Parathyroid adenoma (tissue), 2 donors: ENCODE measurements at regions not wholly inside any gene's neighbourhood (a gene's known extent, or its start where the extent isn't known, plus 50 kb on each side); places are given as distances from the start of the nearest gene placed in this dataset.
"Not testable (repeated sequence)": the region's sequence is repeated elsewhere in the genome, so short reads cannot be mapped to it uniquely, and the experiment has no call there.

Source experiments
- H2AFZ ChIP-seq: fragments of 300-600 bp; sonication (generic); one replicate; pipeline ENCODE4 v1.7.0; 2017; ENCODE audit warnings: antibody characterized with exemption, mild to moderate bottlenecking
- H3K27ac ChIP-seq: fragments of 300-600 bp; sonication (generic); one replicate; pipeline ENCODE4 v1.7.0; 2017
- H3K27me3 ChIP-seq: fragments of 300-600 bp; sonication (generic); one replicate; pipeline ENCODE4 v1.7.0; 2017; ENCODE audit warnings: low read length; ENCODE audit not compliant: control insufficient read depth, insufficient read depth
- H3K36me3 ChIP-seq: fragments of 300-600 bp; sonication (generic); one replicate; pipeline ENCODE4 v1.7.0; 2017; ENCODE audit warnings: low read length; ENCODE audit not compliant: control insufficient read depth, insufficient read depth
- H3K4me1 ChIP-seq: fragments of 300-600 bp; sonication (generic); one replicate; pipeline ENCODE4 v1.7.0; 2017; ENCODE audit warnings: control low read depth
- H3K4me2 ChIP-seq: fragments of 300-600 bp; sonication (generic); one replicate; pipeline ENCODE4 v1.7.0; 2017; ENCODE audit warnings: low read length
- H3K4me3 ChIP-seq: fragments of 300-600 bp; sonication (generic); one replicate; pipeline ENCODE4 v1.7.0; 2017; ENCODE audit warnings: low read depth, low read length
- H3K79me2 ChIP-seq: fragments of 300-600 bp; sonication (generic); one replicate; pipeline ENCODE4 v1.7.0; 2017; ENCODE audit warnings: control low read depth
- H3K9ac ChIP-seq: fragments of 300-600 bp; sonication (generic); one replicate; pipeline ENCODE4 v1.7.0; 2017; ENCODE audit warnings: mild to moderate bottlenecking
- H3K9me3 ChIP-seq: fragments of 300-600 bp; sonication (generic); one replicate; pipeline ENCODE4 v1.7.0; 2017; ENCODE audit warnings: low read length; ENCODE audit not compliant: control insufficient read depth
- CTCF ChIP-seq: fragments of 300-600 bp; sonication (generic); IDR thresholded peaks from one replicate; pipeline ENCODE4 v1.7.0; 2017; ENCODE audit warnings: antibody characterized with exemption, mild to moderate bottlenecking
- donor health status: primary hyperparathyroidism.

DNA sequence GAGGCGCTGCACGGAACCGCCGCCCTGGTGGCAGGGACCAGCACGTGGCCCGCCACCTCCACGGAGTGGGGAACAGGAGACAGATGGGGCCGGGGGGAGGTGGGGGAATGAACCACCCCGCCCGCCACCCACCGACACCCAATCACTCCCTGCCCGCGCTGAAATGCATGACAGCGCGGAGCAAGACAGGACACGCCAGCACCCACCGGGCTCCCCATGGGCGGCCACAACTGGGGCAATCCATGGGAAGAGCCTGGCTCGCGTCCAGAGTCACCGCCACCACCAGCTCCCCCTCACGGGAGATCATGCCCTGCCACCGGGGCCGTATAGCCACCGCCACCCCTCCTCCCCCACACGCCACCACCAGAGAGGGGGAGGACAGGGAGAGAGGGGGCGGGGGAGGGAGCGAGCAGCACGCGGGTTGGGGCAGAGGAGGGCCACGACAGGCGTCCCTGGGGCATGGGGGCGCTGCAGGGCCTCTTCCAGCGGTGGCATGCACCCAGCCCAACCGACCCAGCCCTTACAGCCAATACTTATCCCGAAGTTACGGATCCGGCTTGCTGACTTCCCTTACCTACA is 744.3 kb upstream of the DEFB115 start:
- H3K27me3 ChIP-seq, result no peaks in the 10 kb centered on the region
- no peaks in the 10 kb centered on the region for H3K79me2 ChIP-seq
- TF ChIP-seq CTCF, result no peak
- no peak overlapping the region for H2AFZ ChIP-seq
- H3K36me3 ChIP-seq, result no peaks in the 10 kb centered on the region
- H3K4me2 ChIP-seq, result no peak overlapping the region
- no peak overlapping the region for H3K27ac ChIP-seq
- no peaks in the 10 kb centered on the region for H3K4me1 ChIP-seq
- no peak overlapping the region for H3K4me3 ChIP-seq
- no peak overlapping the region for H3K9ac ChIP-seq
- no peaks in the 10 kb centered on the region for H3K9me3 ChIP-seq

GRCh38 chr20:30515915-30516314 is 741.5 kb upstream of the DEFB115 start:
- H3K9me3 ChIP-seq, result not testable (repeated sequence)

GRCh38 chr20:30518906-30519305 is 738.6 kb upstream of the DEFB115 start:
- not testable (repeated sequence) for H3K79me2 ChIP-seq, H3K9me3 ChIP-seq, H3K4me3 ChIP-seq, H3K36me3 ChIP-seq, H3K27ac ChIP-seq, H3K4me2 ChIP-seq, H3K4me1 ChIP-seq, H2AFZ ChIP-seq, H3K9ac ChIP-seq, H3K27me3 ChIP-seq

More at GRCh38 chr20:30515915-30516314, 741.5 kb upstream of the DEFB115 start:
- not testable (repeated sequence) for H3K9ac ChIP-seq, H3K36me3 ChIP-seq, H3K79me2 ChIP-seq, H3K4me2 ChIP-seq, H3K27me3 ChIP-seq, H3K4me3 ChIP-seq, H3K27ac ChIP-seq, H2AFZ ChIP-seq, H3K4me1 ChIP-seq

DNA sequence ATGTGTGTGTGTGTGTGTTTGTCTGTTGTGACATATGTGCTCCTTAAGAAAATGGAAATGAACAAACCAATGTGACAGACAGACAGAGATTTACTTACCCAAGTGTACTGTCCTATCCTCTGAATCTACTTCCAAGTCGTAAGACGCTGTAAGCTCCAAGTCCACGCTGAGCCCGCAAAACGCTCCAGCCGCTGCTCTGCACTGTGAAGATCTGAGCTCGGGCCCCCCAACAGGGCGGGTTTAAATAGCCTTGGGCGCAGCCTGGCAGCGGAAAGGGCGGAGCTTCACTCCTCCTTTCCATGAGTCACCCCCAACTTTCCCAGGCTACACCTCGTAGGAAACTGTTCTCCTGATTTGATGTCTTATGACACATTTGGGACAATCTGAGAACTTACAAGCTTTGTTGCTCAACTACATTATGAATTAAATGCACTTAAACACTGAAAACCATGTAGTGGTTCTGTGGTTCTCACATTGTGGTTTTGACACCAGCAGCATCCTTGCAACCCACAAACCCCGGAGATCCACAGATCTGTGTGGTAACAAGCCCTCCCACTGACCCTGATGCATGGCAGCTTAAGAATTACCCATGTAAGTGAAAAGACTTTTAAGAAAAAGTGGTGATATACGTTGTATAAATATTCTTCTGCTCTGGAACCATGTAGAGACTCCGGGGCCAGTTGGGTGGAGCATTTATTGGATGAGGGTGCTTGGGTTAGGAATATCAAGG is 735.6 kb upstream of the DEFB115 start:
- not testable (repeated sequence) for H3K27me3 ChIP-seq, H3K4me3 ChIP-seq, H3K36me3 ChIP-seq, H2AFZ ChIP-seq, H3K9ac ChIP-seq, H3K4me2 ChIP-seq, H3K9me3 ChIP-seq, H3K27ac ChIP-seq, H3K79me2 ChIP-seq, H3K4me1 ChIP-seq

DNA sequence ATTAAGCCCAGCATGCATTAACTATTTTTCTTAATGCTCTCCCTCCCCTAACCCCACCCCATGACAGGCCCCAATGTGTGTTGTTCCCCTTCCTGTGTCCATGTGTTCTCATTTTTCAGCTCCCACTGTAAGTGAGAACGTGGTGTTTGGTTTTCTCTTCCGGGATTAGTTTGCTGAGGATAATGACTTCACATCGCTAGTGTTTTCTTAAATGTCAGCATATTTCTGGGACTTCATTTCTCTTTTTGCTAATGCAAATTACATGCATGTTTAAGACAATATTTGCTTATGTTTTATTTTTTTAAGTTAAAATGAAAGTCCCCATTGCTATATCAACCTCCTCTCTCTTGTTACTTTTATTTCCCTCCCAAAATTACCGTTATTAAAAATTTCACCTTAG is 733.3 kb upstream of the DEFB115 start:
- H3K27ac ChIP-seq, H3K36me3 ChIP-seq, H3K4me1 ChIP-seq, H3K4me3 ChIP-seq, H3K79me2 ChIP-seq, H3K4me2 ChIP-seq, H3K9me3 ChIP-seq, H3K27me3 ChIP-seq, H2AFZ ChIP-seq, H3K9ac ChIP-seq: not testable (repeated sequence)

DNA sequence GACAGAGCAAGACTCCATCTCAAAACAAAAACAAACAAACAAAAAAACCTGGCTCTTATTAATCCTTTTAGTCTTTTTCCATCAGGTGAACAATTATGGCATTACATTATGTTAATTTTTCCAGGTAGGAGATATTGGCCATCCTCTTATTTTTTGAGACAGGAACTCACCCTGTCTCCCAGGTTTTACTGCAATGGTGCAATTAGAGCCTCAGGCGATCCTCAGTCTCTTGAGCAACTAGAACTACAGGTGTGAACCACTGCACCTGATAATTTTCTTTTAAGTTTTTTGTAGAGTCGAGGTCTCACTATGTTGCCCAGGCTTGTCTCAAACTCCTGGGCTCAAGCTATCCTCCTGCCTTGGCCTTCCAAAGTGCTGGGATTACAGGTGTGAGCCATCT is 732.7 kb upstream of the DEFB115 start:
- not testable (repeated sequence) for H3K4me3 ChIP-seq, H3K27ac ChIP-seq, H3K79me2 ChIP-seq, H3K9ac ChIP-seq, H3K9me3 ChIP-seq, H3K36me3 ChIP-seq, H3K4me1 ChIP-seq, H3K4me2 ChIP-seq, H2AFZ ChIP-seq, H3K27me3 ChIP-seq

- H3K4me3 ChIP-seq, H3K79me2 ChIP-seq, H3K4me1 ChIP-seq, H3K27me3 ChIP-seq, H3K36me3 ChIP-seq, H3K9me3 ChIP-seq, H3K4me2 ChIP-seq, H3K27ac ChIP-seq, H2AFZ ChIP-seq, H3K9ac ChIP-seq: not testable (repeated sequence)
These were observed 723.8 kb upstream of the DEFB115 start for GRCh38 chr20:30533653-30534052.

DNA sequence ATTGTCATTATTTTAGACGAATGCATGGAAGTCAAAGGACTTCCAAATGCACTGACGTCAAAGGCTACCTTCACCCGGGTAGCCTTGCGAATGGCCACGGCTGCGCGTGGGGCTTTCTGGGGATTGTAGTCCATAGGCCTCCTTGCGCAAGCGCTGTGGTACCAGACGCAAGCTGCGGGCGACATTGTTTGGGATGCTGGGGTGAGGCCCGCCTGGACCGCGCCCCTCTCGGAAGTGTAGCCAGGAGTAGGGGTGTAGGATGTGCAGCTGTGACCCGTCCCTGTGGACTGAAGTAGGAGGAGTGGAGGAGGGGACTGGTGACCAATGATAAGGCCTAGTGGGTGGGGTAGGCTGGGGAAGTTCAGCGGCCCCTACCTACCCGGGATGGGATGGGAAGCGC is 720.0 kb upstream of the DEFB115 start:
- H3K4me3 ChIP-seq, result peak overlapping the region; percentile 44

DNA sequence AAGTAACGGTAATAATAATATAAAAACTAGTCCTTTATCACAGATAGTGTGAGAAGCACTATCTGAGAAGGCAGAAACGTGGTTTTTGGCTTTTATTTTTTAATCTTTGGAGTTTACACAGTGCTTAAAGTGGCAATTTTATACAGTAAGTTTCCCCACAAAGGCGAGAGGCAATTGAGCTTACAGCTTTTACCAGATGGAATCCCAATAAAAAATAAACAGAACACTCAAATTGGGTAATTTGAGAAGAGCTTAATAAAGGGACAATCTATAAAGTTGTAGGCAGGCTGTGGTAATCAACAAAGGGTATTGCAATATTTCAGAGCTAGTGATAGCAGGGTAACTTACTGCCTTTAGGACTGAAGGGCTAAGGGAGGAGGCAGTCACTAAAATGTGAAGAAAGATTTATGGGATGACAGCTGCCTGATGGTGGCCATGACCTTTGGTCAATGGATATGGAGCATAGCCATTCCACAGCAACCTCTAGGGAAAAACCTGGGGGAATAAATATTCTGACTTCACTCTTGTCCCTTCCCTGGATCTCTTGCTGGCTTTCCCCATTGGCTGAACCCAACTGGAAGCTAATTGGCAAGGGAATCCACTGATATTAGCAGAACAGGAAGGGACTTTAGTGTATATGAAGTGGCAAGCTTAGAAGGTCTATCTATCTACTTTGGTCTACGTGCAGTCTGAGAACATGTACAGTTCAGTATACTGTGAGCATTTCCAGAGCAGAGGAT is 717.0 kb upstream of the DEFB115 start:
- H3K9ac ChIP-seq, H3K27me3 ChIP-seq, H2AFZ ChIP-seq, H3K79me2 ChIP-seq, H3K4me3 ChIP-seq, H3K36me3 ChIP-seq, H3K4me1 ChIP-seq, H3K4me2 ChIP-seq, H3K9me3 ChIP-seq, H3K27ac ChIP-seq: not testable (repeated sequence)

More for the DNA sequence above, 720.0 kb upstream of the DEFB115 start:
- H3K9ac ChIP-seq, H3K79me2 ChIP-seq, H3K4me1 ChIP-seq, H3K36me3 ChIP-seq, H3K27ac ChIP-seq, H3K9me3 ChIP-seq, H3K27me3 ChIP-seq: not testable (repeated sequence)
- Histone ChIP-seq H3K4me2 (peak overlapping the region; percentile 49), H2AFZ (peak overlapping the region; percentile 51)

- not testable (repeated sequence) for H3K27me3 ChIP-seq, H2AFZ ChIP-seq, H3K36me3 ChIP-seq, H3K79me2 ChIP-seq, H3K9ac ChIP-seq, H3K4me3 ChIP-seq, H3K4me1 ChIP-seq, H3K9me3 ChIP-seq, H3K27ac ChIP-seq, H3K4me2 ChIP-seq
These were observed 706.2 kb upstream of the DEFB115 start for GRCh38 chr20:30551236-30551635.
